ENCODE measurements at regions not wholly inside any gene's neighbourhood (a gene's known extent, or its start where the extent isn't known, plus 50 kb on each side); places are given as distances from the start of the nearest gene placed in this dataset.

GRCh38 chr12:33945438-33945784, 76.9 kb upstream of the ALG10 start:
- TF ChIP-seq CTCF (conservative IDR thresholded peaks at IDR 0.05; ENCODE audit: low read length) (no peak), EZH2phosphoT487 (IDR thresholded peaks at IDR 0.05; ENCODE audit: borderline replicate concordance) (no peak)

Measured in Loucy (cell line).